GM12875 (cell line): ENCODE measurements at regions not wholly inside any gene's neighbourhood (a gene's known extent, or its start where the extent isn't known, plus 50 kb on each side); places are given as distances from the start of the nearest gene placed in this dataset.

Source experiments
- H3K4me3 ChIP-seq: one replicate; pipeline ENCODE4 v1.5.1; 2011; ENCODE audit warnings: low read depth, low read length, control low read depth
- TF ChIP-seq, protein P1 (sequence below): IDR thresholded peaks from 2 replicates; pipeline ENCODE4 v1.5.1; 2011; ENCODE audit warnings: low read depth, mild to moderate bottlenecking, control low read depth, inconsistent platforms, low read length, moderate library complexity, borderline replicate concordance; ENCODE audit not compliant: insufficient read depth

DNA sequence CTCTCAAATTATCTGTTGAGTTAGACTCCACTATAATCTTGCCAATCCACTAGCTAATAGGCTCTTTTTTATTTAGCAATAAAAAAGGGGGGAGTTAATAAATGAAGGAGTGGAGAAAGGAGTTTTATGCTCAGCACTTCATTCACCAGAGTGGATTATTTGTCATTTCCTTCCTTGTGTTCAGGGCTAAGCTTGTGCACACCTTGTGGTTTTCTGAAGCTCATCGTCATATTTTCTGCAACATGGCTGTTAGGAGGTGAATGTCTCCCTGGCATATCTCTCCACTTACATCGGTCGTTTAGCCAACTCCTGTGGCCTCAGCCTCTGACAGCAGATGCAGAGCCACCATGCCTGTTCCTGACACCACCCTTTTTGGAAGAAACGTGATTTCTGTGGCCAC is 83.9 kb upstream of the MTNR1B start:
- TF ChIP-seq, protein P1, sequence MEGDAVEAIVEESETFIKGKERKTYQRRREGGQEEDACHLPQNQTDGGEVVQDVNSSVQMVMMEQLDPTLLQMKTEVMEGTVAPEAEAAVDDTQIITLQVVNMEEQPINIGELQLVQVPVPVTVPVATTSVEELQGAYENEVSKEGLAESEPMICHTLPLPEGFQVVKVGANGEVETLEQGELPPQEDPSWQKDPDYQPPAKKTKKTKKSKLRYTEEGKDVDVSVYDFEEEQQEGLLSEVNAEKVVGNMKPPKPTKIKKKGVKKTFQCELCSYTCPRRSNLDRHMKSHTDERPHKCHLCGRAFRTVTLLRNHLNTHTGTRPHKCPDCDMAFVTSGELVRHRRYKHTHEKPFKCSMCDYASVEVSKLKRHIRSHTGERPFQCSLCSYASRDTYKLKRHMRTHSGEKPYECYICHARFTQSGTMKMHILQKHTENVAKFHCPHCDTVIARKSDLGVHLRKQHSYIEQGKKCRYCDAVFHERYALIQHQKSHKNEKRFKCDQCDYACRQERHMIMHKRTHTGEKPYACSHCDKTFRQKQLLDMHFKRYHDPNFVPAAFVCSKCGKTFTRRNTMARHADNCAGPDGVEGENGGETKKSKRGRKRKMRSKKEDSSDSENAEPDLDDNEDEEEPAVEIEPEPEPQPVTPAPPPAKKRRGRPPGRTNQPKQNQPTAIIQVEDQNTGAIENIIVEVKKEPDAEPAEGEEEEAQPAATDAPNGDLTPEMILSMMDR: no peak
- H3K4me3 ChIP-seq: no peak overlapping the region

DNA sequence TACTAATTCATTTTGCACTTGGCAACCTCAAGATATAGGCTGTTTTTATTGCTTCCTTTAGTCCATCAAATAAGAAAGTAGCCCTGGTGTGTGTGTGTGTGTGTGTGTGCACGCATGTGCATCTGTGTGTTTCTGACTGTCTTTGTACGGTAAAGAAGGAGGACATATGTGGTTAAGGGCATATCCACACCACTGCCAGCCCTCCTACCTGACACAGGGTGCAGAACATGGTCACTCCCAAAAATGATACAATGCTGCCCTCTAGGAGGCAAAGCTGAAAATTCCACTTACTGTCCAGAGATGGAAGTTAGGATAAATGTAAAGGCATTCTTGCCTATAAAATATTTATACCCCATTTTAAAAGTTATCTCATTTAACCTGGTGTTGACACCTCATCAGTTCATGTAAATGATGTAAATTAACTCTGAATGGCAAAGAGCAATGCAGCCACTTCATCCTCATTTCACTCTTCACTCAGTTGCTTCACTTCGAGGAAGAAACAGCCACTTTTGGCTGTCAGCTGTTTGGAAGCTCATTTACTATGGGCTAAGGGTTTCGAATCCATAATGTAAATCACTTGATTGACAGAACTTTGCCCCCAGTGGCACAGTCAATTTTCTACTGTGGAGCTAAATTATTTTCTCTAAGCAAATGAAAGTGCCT is 83.1 kb upstream of the MTNR1B start:
- TF ChIP-seq, protein P1: peak; percentile 43; the same call in 1 of the 2 replicates
- no peak overlapping the region for H3K4me3 ChIP-seq

DNA sequence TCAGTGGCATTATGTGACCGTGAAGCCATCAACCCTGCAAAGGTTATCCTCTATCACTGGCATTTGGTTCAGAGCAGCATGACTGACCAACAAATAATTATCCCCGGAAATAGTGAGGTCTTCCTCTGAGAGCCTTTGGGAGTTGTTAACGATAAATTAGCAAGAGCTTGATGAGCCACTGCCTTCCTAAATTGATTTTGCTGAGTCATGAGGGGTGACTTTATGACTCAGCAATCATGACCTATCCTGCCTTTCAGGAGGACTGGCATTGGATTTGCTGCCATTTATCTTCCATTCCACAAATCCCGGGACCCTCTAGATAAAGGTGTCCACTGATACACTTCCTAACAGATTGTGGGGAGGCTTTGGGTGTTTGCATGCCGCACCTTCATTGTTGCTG is 80.8 kb upstream of the MTNR1B start:
- TF ChIP-seq, protein P1: no peak

DNA sequence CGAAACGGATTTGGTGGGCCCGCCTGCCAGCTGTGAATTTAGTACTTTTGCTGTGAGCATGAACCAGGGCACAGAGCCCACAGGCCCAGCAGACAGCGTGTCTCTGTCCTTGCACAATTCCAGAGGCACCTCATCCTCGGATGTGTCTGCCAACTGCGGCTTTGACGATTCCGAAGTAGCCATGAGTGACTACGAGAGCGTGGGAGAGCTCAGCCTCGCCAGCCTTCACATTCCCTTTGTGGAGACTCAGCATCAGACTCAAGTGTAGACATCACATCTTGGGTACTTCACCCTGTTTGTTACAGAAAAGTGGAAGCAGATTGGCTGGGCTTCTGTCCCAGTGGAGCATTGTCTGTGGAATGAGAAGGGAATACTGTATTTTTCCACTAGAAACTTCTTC is 78.6 kb upstream of the MTNR1B start:
- TF ChIP-seq, protein P1: no peak
- no peak overlapping the region for H3K4me3 ChIP-seq

More for the DNA sequence above, 80.8 kb upstream of the MTNR1B start:
- H3K4me3 ChIP-seq: no peak overlapping the region

DNA sequence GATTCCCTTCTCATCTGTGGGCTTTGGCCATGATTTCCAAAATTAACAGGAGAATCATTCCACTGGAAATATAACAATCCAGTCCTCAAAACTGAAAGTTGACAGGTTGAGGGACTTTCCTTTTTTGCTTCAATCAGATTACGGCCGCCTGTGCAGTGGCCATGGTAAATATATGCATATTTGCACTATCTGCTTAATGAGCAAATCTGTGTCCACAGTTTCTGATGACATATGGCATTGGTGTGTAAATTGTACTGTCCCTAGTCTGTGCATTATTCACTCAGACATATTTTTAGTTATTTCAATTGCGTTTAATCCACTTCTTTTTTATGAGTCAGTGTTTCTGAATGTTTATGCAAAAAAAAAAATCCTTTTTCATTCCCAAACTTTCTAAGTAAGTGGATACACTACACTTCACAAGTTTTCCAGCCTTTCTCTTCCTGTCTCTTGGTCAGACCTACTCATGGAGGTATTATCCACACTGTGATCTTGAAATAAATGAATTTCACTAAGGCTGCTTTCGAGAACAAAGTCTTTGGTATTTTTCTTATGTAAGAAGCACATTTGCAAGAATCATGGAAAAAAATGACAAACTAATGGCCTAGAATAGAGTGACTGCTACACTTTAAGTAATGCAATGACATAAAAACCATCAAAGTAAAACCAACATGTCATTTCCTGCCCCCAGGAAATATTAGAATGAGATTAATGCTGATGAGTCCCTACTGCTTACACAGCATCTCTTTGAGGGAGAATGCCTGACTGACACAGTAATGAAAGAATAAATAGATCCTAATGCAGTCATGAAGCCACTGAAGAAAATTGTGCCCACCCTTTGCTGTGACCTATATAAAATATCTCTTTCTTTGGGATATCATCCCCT is 76.4 kb upstream of the MTNR1B start:
- TF ChIP-seq, protein P1: no peak
- H3K4me3 ChIP-seq: no peak overlapping the region

DNA sequence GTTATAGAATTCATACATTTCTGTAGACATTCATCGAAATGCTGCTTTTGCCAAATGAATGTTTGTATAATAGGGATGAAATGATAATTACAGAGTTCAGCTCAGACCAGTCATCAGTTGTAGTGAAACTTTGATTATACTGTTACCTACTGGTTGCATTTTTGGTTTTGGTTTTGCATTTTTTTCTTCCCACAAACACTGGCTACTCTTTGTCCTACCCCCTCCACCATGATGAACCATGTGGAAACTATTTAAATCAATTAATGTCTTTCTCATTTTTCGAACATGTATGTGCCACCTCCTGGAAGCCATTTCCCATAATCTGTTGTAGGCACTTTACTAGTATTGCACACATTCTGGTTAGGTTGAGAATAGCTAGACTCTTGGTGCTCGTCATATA is 75.3 kb upstream of the MTNR1B start:
- H3K4me3 ChIP-seq: no peak overlapping the region
- TF ChIP-seq, protein P1: no peak
